ENCODE measurements at regions not wholly inside any gene's neighbourhood (a gene's known extent, or its start where the extent isn't known, plus 50 kb on each side); places are given as distances from the start of the nearest gene placed in this dataset.

DNA sequence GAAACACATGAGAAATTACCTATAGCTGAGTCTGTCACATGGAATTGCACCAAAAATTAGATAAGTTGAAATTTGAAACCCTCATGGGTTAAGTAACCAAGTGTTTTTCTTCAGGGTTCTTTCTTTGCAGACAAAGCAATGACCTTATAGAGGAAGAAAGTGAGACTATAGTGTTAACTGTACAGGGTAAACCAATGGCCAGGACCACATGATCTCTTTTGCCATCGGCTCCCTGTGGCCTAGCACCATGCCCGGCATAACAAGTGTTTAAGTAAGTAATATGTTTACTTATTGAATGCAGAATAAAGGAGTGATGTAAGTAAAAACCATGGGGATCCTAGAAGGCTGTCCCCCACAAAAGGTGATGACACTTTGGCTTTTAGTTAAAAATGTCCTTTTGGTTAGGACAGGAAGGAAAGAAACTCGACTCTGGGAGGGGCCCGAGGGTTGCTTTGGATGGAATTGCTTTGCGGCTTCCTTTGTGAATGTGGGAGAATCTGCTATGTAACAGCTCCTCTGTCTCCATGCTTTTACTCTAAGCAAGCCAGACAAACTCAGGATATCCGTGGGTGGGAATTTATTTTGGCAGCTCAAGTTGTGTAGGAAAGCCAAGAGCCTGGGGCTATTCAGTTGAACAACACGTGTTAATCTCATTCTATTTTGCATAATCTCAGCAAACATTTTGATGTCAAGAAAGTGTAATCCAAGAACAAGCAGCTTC lies 454.7 kb downstream of the INSC start:
- H3K27me3 ChIP-seq (ENCODE audit: insufficient read depth, low read length, poor library complexity, severe bottlenecking): no peaks in the 10 kb centered on the region
- H3K9me3 ChIP-seq (ENCODE audit: insufficient read depth, low read depth, low read length): no peaks in the 10 kb centered on the region
- no peaks in the 10 kb centered on the region for H4K20me1 ChIP-seq (ENCODE audit: insufficient read depth, low read length, poor library complexity, severe bottlenecking)
- H3K36me3 ChIP-seq (ENCODE audit: insufficient read depth, low read length): no peaks in the 10 kb centered on the region
- H3K79me2 ChIP-seq (ENCODE audit: insufficient read depth, low read length): no peaks in the 10 kb centered on the region
- no peaks in the 10 kb centered on the region for H3K4me1 ChIP-seq (ENCODE audit: insufficient read depth, low read length, poor library complexity, severe bottlenecking)
- no peak overlapping the region for H2AFZ ChIP-seq (ENCODE audit: low read length)
- H3K4me3 ChIP-seq (ENCODE audit: low read length, poor library complexity, severe bottlenecking): no peak overlapping the region
- TF ChIP-seq EZH2phosphoT487 (IDR thresholded peaks at IDR 0.05; ENCODE audit: borderline replicate concordance): no peak
- TF ChIP-seq, protein P1, sequence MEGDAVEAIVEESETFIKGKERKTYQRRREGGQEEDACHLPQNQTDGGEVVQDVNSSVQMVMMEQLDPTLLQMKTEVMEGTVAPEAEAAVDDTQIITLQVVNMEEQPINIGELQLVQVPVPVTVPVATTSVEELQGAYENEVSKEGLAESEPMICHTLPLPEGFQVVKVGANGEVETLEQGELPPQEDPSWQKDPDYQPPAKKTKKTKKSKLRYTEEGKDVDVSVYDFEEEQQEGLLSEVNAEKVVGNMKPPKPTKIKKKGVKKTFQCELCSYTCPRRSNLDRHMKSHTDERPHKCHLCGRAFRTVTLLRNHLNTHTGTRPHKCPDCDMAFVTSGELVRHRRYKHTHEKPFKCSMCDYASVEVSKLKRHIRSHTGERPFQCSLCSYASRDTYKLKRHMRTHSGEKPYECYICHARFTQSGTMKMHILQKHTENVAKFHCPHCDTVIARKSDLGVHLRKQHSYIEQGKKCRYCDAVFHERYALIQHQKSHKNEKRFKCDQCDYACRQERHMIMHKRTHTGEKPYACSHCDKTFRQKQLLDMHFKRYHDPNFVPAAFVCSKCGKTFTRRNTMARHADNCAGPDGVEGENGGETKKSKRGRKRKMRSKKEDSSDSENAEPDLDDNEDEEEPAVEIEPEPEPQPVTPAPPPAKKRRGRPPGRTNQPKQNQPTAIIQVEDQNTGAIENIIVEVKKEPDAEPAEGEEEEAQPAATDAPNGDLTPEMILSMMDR (conservative IDR thresholded peaks at IDR 0.05; ENCODE audit: low read length): no peak
- H3K9ac ChIP-seq (ENCODE audit: low read depth, low read length, poor library complexity, severe bottlenecking): no peak overlapping the region
- H3K9me2 ChIP-seq (replicated peaks; ENCODE audit: low read depth, low read length): no peaks in the 10 kb centered on the region
- no peaks in the 10 kb centered on the region for H3F3A ChIP-seq (ENCODE audit: low read depth)
- no peak overlapping the region for H3K4me2 ChIP-seq (ENCODE audit: low read depth, low read length, poor library complexity, severe bottlenecking)

DNA sequence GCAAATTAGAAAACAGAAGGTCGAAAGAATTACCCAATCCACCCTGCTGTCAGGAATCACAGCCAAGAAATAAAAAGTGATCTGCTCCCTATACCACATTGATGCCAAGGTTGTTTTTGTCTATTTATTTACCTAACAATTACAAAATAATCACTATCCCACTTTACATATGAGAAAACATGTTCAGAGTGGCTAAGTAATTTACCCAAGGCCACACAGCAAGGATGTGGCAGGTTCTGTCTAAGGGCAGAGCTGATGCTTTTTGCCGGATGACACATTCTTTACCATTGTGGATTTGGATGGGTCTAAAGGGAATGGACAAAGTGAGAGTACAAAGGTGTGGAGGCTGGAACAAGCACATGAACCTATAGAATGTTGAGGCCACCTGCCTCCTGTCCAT lies 460.7 kb downstream of the INSC start:
- H2AFZ ChIP-seq (ENCODE audit: low read length): no peak overlapping the region
- no peaks in the 10 kb centered on the region for H3K4me1 ChIP-seq (ENCODE audit: insufficient read depth, low read length, poor library complexity, severe bottlenecking)
- H3K4me2 ChIP-seq (ENCODE audit: low read depth, low read length, poor library complexity, severe bottlenecking): no peak overlapping the region
- H3K27me3 ChIP-seq (ENCODE audit: insufficient read depth, low read length, poor library complexity, severe bottlenecking): no peaks in the 10 kb centered on the region
- no peaks in the 10 kb centered on the region for H3K9me3 ChIP-seq (ENCODE audit: insufficient read depth, low read depth, low read length)
- H4K20me1 ChIP-seq (ENCODE audit: insufficient read depth, low read length, poor library complexity, severe bottlenecking): no peaks in the 10 kb centered on the region
- no peaks in the 10 kb centered on the region for H3K9me2 ChIP-seq (replicated peaks; ENCODE audit: low read depth, low read length)
- no peaks in the 10 kb centered on the region for H3K36me3 ChIP-seq (ENCODE audit: insufficient read depth, low read length)
- H3K9ac ChIP-seq (ENCODE audit: low read depth, low read length, poor library complexity, severe bottlenecking): no peak overlapping the region
- H3K4me3 ChIP-seq (ENCODE audit: low read length, poor library complexity, severe bottlenecking): no peak overlapping the region
- no peaks in the 10 kb centered on the region for H3F3A ChIP-seq (ENCODE audit: low read depth)
- no peaks in the 10 kb centered on the region for H3K79me2 ChIP-seq (ENCODE audit: insufficient read depth, low read length)
- TF ChIP-seq, protein P1 (conservative IDR thresholded peaks at IDR 0.05; ENCODE audit: low read length): no peak
- TF ChIP-seq EZH2phosphoT487 (IDR thresholded peaks at IDR 0.05; ENCODE audit: borderline replicate concordance): no peak

DNA sequence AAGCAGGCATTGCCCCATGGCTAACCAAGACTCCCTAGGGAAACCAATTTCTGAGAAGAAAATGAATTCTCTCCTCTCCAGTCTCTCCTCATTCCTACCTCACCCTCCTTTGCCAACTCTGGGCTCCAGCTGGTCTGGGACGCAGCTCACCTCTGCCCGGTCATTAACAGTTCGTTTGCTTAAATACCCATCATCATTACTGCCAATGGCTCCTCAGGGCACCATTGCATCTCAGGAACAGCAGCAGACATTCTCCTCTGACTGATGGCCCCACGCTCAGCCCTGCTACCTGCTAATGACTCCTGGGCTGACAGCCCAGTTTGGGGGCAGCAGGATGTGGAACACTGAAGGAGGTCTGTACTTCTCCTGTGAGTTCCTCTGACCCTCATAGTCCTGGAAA lies 462.0 kb downstream of the INSC start:
- Histone ChIP-seq H3K9me2 (replicated peaks; ENCODE audit: low read depth, low read length) (no peaks in the 10 kb centered on the region), H3K9ac (ENCODE audit: low read depth, low read length, poor library complexity, severe bottlenecking) (no peak overlapping the region), H4K20me1 (ENCODE audit: insufficient read depth, low read length, poor library complexity, severe bottlenecking) (no peaks in the 10 kb centered on the region), H3K79me2 (ENCODE audit: insufficient read depth, low read length) (no peaks in the 10 kb centered on the region), H3K9me3 (ENCODE audit: insufficient read depth, low read depth, low read length) (no peaks in the 10 kb centered on the region), H3K4me2 (ENCODE audit: low read depth, low read length, poor library complexity, severe bottlenecking) (no peak overlapping the region), H2AFZ (ENCODE audit: low read length) (no peak overlapping the region), H3K27me3 (ENCODE audit: insufficient read depth, low read length, poor library complexity, severe bottlenecking) (no peaks in the 10 kb centered on the region), H3K4me1 (ENCODE audit: insufficient read depth, low read length, poor library complexity, severe bottlenecking) (no peaks in the 10 kb centered on the region), H3K36me3 (ENCODE audit: insufficient read depth, low read length) (no peaks in the 10 kb centered on the region), H3K4me3 (ENCODE audit: low read length, poor library complexity, severe bottlenecking) (no peak overlapping the region), H3F3A (ENCODE audit: low read depth) (no peaks in the 10 kb centered on the region)
- TF ChIP-seq EZH2phosphoT487 (IDR thresholded peaks at IDR 0.05; ENCODE audit: borderline replicate concordance): no peak
- TF ChIP-seq, protein P1 (conservative IDR thresholded peaks at IDR 0.05; ENCODE audit: low read length): no peak
